GM12872 (cell line): ENCODE measurements at regions not wholly inside any gene's neighbourhood (a gene's known extent, or its start where the extent isn't known, plus 50 kb on each side); places are given as distances from the start of the nearest gene placed in this dataset.

Experiments
- TF ChIP-seq, protein P1 (sequence below): IDR thresholded peaks from 3 replicates; pipeline ENCODE4 v1.5.1; 2011; ENCODE audit warnings: low read depth, mild to moderate bottlenecking, low read length, moderate library complexity; ENCODE audit not compliant: insufficient read depth

DNA sequence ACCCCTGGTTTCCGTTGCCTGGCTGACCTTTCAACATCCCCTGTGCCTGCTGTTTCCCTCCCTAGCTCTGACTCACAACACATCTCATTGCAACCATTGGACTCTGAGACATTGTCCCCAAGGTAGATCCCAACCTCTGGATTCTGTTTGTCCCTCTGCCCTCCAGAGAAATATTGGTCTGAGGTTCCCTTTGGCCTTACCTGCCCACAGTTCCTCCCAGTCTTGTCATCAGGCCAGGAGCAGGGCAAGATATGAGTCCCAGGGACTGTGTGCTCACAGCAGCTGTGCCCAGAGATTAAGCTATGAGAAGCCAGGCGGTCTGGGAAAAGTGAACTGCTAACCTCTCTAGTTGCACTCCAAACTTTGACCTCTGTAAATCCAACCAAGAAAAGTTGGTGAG, 168.2 kb upstream of the NR2F2 start:
- TF ChIP-seq, protein P1, sequence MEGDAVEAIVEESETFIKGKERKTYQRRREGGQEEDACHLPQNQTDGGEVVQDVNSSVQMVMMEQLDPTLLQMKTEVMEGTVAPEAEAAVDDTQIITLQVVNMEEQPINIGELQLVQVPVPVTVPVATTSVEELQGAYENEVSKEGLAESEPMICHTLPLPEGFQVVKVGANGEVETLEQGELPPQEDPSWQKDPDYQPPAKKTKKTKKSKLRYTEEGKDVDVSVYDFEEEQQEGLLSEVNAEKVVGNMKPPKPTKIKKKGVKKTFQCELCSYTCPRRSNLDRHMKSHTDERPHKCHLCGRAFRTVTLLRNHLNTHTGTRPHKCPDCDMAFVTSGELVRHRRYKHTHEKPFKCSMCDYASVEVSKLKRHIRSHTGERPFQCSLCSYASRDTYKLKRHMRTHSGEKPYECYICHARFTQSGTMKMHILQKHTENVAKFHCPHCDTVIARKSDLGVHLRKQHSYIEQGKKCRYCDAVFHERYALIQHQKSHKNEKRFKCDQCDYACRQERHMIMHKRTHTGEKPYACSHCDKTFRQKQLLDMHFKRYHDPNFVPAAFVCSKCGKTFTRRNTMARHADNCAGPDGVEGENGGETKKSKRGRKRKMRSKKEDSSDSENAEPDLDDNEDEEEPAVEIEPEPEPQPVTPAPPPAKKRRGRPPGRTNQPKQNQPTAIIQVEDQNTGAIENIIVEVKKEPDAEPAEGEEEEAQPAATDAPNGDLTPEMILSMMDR, result no peak

DNA sequence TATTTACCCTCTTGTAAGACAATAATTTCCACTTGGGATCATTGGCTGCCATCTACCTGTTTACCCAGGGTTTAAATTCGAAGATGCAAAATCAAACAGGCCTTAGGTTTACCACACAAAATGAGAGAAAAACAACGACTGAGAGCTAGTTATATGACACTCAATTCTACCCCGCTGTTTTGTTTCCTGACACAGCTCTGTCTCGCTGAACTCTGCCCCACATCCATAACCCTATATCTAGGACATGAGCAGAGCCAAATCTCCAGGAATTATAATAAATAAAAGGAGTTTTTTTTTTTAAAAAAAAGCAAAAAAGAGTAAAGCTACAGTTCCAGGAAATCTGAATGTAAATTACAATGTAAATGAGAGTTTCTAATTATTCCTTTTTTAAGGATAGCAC, 165.4 kb upstream of the NR2F2 start:
- TF ChIP-seq, protein P1, result no peak

GRCh38 chr15:96165775-96166174, 164.7 kb upstream of the NR2F2 start:
- TF ChIP-seq, protein P1, result no peak

GRCh38 chr15:96166223-96167200, 164.0 kb upstream of the NR2F2 start:
- TF ChIP-seq, protein P1, result no peak

- TF ChIP-seq, protein P1, result no peak
Measured at GRCh38 chr15:96170979-96171739, 159.3 kb upstream of the NR2F2 start.

DNA sequence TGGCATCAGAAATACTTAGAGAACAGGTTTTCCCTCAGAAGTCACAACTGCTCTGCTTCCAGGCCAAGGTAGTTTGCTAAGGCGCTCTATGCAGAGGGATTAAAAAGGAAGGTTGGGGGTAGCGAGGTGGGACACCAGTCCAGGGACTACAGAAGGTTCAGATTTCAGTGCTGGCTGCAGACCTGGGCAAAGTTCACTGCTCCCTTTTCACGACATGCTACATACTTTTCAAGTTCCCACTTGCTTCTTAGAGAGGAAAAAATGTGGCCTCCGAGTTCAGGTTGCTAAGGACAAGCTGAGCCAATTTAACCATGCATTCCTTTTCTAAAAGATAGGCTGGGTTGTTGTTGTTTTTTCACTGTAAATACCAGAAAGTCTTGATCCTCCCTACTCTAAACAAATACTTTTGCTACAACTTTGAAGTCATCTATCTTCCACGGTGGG, 158.6 kb upstream of the NR2F2 start:
- TF ChIP-seq, protein P1, result no peak

- TF ChIP-seq, protein P1, result no peak
Measured at GRCh38 chr15:96172417-96172816, 158.1 kb upstream of the NR2F2 start.
